ENCODE measurements at regions not wholly inside any gene's neighbourhood (a gene's known extent, or its start where the extent isn't known, plus 50 kb on each side); places are given as distances from the start of the nearest gene placed in this dataset.

DNA sequence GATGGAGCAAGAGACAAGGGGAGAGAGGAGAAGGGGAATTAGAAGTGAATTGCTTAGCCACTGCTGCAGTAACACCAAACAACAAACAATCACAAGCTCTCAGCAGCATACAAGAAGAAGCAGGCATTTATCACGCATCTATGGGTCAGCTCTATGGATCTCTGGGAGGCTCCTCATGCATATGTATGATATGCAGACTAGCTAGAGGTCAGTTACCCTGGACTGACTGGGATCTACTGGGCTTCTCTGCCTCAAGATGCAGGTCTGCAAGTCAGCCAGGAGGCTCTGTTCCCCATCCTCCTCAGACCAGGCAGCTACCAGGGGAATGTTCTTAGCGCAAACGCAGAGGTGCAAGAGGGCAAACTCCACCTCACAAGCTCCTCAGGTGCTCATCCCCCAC lies 64.7 kb upstream of the SEM1 start:
- TF ChIP-seq GATA3 (IDR thresholded peaks at IDR 0.05; ENCODE audit: low read depth, low read length) (no peak), GATA2 (IDR thresholded peaks at IDR 0.05; ENCODE audit: low read depth, low read length) (no peak)
